RPMI7951 (cell line): ENCODE measurements at regions not wholly inside any gene's neighbourhood (a gene's known extent, or its start where the extent isn't known, plus 50 kb on each side); places are given as distances from the start of the nearest gene placed in this dataset.

Experiments used
- DNase-seq: peaks from one replicate; pipeline ENCODE4 v3.0.0-alpha.2; 2012; ENCODE audit warnings: low read depth

DNA sequence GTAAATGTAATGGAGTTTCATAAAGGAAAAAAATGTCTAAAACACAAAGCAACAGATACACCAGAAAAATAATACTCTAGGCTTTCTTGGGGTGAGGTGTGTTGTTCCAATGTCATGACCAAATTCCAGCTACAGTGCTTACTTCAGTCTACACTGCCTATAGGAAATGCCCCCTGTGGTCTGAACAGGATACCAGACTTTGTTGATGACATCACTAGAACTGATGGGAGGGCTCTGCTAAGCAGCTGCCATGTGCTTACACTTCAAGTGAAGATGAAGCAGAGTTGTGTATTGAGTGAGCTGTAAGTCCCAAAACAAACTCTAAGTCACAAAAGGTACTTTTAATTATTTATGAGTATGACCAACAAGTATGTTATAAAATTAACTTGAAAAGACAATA lies 456.1 kb upstream of the IL12A start:
- peak; percentile 17 for DNase-seq

DNA sequence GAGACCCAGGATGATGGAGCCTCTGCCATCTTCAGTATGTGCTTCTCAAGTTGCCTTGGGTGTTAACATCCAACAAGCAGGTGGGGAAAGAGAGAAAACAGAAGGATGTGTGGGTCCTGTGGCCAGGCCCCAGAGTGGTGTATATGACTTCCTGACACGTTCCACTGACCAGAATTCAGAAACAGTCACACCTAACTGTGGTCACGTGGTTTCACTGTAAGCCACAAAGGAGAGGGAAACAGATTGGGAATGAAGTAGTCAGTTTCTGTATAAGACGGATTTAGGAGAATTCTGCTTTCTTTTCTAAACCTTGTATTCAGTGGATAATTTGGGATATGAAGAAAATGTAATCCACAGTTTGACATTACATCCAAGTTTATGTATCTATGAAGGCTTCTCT lies 454.1 kb upstream of the IL12A start:
- no peak for DNase-seq

DNA sequence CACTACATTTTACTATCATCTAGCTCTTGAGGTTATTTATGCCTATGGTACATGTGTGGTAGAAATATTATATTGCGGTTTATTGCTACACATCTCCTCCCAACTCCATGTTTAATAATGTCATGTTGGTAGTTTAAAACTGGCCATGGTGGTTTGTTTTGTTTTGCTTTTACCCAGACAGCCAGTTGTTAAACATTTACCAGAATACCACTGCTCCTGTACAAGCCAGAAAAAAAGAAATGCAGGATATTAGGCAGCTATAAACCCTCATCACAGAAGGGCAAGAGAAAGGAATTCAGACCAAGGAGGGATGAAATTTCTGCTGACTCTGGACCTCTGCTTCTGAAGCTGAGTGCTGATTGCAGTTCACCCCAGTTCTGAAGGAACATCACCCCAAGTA lies 451.8 kb upstream of the IL12A start:
- DNase-seq: no peak

DNA sequence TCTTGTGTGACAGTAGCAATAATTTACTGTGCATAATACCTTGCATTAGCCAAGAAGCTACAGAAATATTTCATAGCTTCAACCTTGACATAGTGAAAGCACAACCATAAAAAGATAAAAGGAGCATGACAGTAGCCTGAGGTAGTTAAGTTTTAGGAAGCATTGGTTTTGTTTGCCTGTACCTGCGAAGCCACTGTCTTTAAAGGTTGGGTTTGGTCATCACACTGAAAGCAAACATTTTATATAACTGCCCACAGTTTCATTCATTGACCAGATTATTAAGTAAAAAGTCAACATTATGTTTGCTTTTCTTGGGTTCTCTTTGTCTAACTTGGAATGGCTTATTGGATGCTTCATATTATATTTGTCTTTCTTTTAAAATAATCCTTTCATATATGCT lies 450.1 kb upstream of the IL12A start:
- DNase-seq: no peak

DNA sequence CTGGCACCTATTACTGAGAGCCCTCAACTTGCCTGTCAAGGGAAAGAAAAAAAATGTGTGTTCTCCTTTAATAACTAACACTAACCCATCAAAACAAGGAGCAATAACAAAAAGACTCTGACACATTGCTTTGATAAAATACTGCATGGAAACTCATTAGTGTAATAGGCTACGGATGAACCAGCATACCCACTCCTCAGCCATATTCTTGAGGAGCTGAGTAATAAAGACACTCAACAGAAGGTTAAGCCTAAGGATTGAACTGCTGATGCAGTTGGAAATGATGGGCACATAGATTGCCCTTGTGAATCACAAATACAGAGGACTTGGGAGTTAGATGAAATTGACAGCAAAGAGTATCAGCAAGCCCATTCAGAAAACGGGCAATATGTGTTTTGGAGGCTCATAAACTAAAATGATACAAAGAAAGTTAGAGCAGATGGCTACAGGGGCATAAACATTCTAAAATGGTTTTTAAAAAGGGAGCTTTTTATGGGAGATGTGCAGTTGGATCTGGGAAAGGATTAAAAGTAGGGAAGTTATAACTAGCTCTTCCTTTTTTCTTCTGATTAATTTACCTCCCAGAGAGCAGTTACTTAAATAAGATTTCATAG lies 447.6 kb upstream of the IL12A start:
- DNase-seq: no peak

DNA sequence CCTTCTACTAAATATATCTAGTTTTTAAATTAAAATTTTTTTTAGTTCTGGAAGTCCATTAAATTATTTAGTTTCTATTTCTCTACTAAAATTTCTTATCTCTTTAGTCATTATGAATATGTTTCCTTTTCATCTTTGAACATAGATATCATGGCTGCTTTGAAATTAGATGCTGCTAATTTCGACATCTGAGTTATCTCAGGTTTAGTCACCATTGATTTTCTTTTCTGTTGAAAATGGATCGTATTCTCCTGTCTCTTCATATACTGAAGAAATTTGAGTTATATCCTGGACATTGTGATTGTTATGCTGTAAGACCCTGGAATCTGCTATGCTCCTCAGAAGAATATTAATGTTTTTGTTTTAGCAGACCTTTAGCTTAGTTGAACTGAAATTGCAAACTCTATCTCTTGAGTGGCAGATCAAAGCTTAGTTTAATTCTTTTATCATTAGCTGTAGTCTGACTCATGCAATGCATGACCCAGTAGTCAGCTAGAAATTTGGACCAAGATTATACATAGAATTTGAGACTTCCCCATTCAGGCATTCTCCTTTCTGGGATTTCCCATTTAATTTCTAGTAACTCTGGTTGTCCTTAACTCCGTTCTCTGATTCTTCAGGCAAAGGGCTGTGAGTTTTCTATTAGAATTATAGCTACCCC lies 439.8 kb upstream of the IL12A start:
- peak; percentile 65 for DNase-seq

DNA sequence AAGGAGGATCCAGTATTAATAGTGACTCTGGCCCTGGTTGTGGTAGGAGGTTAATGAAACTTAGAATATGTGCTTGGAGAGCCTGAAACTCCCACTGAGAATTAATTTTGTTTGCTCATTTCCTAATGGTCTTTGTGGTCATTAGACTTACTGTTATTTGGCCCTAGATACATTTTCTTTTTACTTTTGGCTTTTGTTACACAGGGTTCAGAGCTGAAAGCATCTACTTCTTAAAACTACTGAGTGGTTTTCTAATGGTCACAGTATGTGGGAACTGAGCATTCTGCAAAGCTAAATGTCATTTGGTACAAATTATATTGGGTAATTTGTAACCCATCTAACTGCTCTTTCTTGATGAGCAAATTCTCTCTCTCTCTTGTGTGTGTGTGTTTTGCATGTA lies 433.4 kb upstream of the IL12A start:
- DNase-seq: no peak

DNA sequence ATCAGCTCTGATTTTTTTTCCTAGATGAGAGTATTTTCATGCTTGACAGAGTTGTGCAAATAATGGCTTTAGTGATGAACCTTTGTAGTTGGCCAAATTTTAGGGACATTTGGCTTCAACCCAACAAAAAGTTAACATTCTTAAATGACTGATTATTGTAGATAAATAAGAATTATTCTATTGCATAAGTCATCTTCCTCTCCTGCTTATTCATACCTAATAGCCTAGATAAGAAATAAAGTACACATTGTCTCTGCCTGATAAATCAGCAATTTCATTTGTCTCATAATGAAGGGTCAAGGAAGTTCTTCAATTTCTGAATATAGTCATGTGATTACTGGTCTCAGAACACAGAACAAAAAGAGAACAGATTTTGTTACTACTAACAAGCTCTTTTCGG lies 428.9 kb upstream of the IL12A start:
- DNase-seq: no peak

DNA sequence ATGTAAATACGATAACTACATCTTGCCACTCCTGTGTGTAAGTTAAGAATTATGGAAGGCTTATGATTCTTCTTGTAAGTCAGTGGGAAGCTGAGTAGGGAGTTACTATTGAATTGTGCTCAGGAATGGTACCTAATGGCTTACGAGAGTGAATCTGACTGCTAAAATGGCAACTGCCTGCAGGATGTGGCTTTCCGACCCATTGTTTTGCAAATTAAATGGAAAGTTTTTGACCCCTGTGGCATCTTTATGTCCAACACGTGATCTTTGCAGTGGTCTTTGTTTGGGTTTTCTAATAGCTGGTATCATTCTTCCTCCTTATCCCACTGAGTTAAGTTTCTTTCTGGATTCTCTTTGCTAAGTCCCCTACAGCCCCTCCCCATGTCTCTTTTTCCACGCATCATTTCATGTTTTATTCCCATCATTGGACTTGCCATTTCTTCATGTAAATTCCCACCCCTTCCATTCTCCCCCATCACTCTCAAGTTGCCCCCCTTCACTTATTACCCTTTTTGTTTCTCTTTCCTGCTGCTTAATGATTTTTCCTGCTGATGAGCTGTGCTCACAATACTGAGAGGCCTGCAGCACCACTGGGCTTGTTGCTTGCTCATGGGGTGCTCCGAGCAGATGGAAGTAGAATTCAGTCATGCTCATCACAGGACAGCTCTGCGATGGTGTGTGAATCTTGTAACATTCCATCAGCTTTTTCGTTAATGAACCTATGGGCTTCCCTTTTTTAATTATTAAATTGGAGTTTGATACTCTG lies 428.2 kb upstream of the IL12A start:
- peak; percentile 15 for DNase-seq

DNA sequence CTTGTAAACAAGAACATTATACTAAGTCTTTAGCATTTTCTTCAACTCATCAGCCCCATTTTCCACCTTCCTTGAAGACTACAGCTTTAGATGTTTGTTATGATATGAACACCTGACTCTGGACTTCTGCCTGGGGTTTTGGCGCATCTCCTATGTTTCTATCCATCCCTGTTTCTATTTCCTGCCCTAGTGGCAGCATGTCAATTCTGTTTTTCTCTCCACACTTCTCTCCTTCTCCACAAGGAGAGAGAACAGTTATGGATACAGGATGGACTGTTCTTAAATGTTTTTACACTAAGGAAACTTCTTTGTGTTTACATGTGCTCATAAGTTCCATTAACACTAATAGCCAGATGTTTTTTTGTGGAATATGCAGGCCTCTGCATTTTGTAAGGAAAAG lies 423.3 kb upstream of the IL12A start:
- DNase-seq: no peak

DNA sequence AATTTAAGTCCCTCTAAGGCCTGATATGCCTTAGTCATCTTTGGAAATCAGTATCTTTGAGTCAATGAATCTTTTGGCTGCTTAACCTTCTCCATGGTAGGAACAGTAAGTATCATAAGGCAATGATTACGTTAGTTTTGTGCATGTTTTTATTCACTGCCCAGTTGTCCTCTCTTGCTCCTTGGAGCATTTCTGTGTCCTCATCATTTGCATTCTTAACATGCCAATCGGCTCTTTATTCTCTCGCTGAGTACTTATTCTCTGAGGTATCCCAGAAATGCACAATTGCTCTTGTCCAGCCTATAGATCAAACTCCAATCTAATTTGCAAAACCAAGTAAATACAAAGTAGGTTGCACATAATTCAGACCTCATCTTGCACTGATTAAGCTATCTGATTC lies 405.0 kb upstream of the IL12A start:
- DNase-seq: peak; percentile 8

DNA sequence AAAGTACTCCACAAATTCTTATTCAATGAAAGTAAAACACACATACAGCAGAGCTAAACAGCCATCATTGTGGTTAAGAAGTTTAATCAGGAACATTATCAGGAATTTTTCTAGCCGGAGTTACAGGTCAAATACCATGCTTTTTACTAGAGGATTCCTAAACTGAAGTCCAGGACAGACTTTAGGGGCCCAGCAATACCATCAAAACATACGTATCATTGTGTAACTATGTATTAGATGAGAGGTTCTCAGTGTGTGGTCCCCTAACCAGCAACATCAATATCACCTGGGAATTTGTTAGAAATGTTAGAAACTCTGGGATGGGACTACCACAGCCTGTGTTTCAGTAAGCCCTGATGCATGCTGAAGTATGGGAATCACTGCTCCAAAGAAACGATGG lies 404.2 kb upstream of the IL12A start:
- no peak for DNase-seq

DNA sequence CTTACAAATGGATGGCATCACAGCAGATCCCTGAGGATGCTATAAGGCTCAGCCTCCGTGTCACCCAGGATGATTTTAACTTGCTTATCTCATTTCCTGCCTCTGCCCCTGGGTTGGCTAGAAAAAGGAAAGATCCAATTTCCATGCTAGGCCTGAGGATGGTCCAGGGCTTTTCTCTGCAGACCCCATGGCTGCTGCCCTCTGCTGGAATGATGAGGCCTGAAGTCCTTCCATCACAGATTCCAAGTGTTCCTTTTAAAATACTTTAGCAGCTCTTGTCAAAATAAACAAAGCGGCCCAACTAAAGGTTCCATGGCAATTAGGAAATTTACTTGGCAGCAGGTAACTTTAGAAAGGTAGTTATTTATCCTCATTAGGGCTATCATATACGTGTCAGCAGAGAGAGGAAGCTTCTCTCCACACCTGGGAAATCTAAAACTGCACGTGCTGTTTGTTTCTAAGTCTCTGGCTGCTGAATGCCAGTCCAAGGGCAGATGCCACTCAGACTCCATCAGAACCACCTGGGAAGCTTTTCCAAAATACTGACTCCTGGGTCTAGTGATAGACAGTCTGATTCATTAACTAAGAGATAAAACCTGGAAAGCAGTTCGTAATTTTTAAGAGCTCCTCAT lies 401.9 kb upstream of the IL12A start:
- peak; percentile 63 for DNase-seq

DNA sequence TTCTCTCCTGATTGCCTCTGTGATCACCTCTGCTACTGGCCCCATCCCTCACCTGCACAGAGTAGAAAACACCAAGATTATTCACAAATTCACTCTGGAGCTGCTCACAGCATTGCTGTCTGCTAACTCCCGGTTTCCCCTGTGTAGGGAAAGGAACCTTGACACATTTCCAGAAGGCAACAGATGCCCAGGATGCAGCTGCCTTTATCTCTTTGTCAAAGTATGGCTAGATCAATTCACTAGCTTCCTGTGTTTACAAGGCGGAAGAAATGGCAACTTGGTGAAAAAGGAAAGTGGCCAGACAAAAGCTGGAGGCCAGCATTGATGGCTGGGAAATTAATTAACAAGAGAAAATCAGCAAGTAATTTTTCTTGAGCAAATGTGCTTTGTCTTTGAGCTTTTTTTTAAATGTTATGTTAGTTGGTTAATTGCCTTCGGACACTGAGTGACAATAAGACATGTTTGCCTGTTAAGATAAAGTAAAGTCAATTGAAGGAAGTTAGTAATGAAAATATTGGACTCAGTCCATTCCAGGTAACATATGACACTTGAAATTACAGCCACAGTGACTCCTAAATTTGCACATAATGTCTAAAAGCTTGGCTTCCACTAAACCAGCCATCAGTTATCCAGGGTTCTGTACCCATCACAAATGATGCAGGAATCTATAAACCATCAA lies 394.6 kb upstream of the IL12A start:
- DNase-seq: peak; percentile 20

DNA sequence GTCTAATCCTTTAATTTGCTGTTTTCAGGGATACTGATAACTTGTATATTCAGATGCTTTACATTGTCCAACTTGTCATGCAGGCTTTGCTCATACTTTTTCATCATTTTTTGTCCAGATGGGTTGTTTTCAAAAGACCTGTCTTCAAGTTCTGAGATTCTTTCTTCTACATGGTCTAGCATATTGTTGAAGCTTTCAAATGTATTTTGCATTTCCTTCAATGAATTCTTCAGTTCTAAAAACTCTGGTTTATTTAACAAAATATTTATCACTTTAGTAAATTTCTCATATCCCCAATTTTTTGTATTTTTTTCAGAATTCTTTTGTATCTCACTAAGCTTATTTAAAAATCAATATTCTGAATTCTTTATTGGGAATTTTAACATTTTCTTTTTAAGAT lies 388.3 kb upstream of the IL12A start:
- DNase-seq: no peak

DNA sequence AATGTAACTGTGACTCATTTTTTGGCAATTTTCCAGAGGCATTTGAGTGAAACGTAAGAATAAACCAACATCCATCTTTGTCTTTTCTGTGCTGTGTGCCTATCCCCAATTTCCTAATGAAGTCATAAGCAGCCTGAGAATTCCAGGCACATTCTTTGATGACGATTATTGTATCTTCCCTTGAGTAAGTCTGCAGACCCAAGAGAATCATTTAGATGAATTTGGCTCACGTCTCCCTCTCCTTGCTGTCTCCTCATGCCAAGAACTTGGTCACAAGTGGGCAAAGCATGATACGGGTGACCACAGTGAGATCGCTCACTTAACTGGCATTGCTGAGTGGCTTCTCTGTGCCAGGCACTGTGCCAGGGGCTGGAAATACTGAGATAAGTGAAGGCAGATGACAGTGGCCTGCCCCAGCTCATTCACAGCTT lies 384.5 kb upstream of the IL12A start:
- peak; percentile 64 for DNase-seq

DNA sequence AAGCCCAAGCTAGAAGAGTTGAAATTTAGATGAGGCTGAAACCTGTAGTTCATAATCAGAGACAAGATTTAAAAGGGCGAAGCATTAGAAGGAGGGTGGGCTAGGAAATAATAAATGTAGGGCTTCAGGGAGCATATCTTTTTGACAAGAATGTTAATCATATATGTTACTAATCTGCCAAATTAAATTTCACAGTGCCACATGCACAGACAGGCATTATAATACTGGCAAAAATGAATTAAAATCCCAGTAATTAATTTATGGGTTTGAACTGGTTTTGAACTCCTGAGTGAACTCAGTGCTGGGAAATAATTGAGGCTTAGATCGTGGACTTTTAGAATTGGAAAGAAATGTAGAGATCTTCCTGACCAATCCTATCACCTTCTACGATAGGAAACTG lies 383.5 kb upstream of the IL12A start:
- DNase-seq: no peak

DNA sequence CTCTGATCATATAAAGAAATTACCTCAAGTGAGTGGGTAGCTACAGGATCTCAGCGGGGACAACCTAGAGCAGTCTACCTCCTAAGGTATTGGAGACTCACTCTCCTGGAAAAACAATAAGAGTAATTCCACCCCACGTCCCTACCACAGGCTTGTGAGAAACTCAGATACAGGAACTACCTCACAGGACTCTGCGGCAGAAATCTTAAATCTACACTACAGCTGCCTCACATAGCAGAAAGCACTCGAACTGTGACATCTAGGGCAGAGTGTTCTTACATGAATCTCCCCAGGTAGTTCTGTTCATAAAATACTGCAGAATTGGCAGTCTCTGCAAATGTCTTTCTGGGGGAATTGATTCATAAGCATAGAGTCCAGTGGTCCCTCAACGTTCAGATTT lies 382.9 kb upstream of the IL12A start:
- no peak for DNase-seq

DNA sequence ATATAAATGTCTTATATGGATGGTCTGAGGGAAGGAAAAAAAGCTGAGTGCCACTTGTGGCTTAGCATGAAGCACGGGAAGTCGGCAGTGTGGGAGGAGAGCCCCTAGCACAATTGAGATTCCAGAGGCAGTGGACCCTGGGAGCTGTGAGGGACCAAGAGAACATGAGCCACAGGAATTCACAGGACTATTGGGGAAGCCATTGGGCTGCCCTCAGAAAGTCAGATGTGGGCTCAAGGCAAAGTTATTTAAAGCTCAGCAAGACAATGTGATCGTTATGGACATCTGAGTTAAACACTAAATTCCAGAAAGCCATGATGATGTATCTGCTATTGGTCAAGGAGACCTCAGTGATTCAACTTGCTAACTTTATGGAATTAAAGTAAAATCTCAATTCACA lies 380.8 kb upstream of the IL12A start:
- peak; percentile 31 for DNase-seq

DNA sequence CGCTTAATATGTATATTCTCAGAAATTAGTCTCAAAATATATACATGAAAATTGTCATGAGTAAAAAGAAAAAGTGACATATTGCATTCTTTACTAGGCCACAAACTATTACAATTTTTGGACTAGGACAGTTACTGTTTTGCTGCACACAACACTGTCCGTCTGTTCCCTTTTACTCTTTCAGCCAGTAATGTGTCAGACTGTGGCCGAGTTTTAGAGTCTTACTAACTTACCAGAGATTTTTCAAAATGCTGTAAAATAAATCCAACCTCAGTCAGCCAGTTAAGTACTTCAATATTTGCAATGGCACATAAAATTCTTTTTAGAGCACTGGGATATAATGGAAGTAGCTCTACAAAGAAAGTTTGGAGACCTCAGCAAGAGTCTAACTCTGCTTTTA lies 380.3 kb upstream of the IL12A start:
- no peak for DNase-seq

DNA sequence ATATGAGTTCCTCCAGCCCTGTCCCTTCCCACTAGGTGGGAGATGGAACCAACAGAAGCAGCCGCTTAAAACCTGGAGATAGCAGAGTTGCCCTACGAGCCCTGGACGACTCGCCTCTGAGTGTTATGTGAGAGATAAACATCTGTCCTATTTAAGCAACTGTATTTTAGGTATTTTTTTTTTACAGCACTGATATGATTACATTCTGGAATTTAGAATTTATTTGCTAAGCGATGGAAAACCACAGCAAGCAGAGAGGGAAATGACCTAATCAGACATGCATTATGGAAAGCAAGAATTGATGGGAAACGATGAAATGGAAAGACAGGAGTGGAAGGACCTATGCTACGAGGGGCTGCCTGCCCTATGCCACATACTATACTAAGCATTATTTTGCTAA lies 379.0 kb upstream of the IL12A start:
- DNase-seq: peak; percentile 17

DNA sequence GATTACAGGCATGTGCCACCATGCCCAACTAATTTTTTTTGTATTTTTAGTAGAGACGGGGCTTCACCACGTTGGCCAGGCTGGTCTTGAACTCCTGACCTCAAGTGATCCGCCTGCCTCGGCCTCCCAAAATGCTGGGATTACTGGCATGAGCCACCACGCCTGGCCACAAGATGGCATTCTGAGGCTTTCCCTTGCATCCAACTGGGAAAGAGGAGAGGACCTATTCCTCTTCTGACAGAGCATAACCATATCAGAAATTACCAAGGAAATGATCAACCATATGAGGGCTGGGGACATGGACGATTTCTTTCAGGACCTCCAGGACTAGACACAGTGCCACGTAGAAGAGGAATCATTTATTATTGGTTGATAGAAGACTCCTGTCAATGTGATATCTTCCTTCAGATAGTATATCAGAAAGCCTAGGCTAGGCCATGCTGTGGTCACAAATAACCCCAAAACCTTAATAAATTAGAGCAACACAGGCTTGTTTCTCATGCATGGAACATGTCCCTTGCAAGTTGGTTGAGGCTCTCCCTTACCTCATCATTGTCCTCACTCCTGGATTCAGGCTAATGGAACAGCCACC lies 372.3 kb upstream of the IL12A start:
- peak; percentile 58 for DNase-seq
